Choroid plexus epithelial cell (primary cell): ENCODE measurements at regions not wholly inside any gene's neighbourhood (a gene's known extent, or its start where the extent isn't known, plus 50 kb on each side); places are given as distances from the start of the nearest gene placed in this dataset.

Source experiments
- DNase-seq: peaks from one replicate; pipeline ENCODE4 v3.0.0-alpha.2; 2010; ENCODE audit warnings: low read depth
- H3K4me3 ChIP-seq: 2 replicates; pipeline ENCODE4 v1.5.1; 2011; ENCODE audit warnings: low read depth, mild to moderate bottlenecking, control low read depth, low read length, moderate library complexity
- CTCF ChIP-seq: conservative IDR thresholded peaks from 2 replicates; pipeline ENCODE4 v1.5.1; 2011; ENCODE audit warnings: low read depth, mild to moderate bottlenecking, control low read depth, inconsistent platforms, low read length, moderate library complexity

GRCh38 chr17:79478841-79479240, 132.0 kb downstream of the RBFOX3 start:
- no peak for TF ChIP-seq CTCF
- DNase-seq = no peak
- no peak overlapping the region for H3K4me3 ChIP-seq

- TF ChIP-seq CTCF = no peak
Observed at GRCh38 chr17:79478051-79478461, 132.8 kb downstream of the RBFOX3 start.

GRCh38 chr17:79476074-79476652, 134.7 kb downstream of the RBFOX3 start:
- TF ChIP-seq CTCF = no peak
- no peak overlapping the region for H3K4me3 ChIP-seq
- no peak for DNase-seq

More at GRCh38 chr17:79478051-79478461, 132.8 kb downstream of the RBFOX3 start:
- no peak overlapping the region for H3K4me3 ChIP-seq
- no peak for DNase-seq

- no peak for DNase-seq
- H3K4me3 ChIP-seq = no peak overlapping the region
- TF ChIP-seq CTCF = no peak
Observed at GRCh38 chr17:79473876-79474440, 136.9 kb downstream of the RBFOX3 start.

- no peak overlapping the region for H3K4me3 ChIP-seq
- no peak for DNase-seq
- no peak for TF ChIP-seq CTCF
Observed at GRCh38 chr17:79473111-79473875, 137.6 kb downstream of the RBFOX3 start.

GRCh38 chr17:79470754-79471153, 140.1 kb downstream of the RBFOX3 start:
- DNase-seq = no peak
- H3K4me3 ChIP-seq = no peak overlapping the region
- TF ChIP-seq CTCF = no peak
